Liver (tissue), 3 donors: ENCODE measurements at regions not wholly inside any gene's neighbourhood (a gene's known extent, or its start where the extent isn't known, plus 50 kb on each side); places are given as distances from the start of the nearest gene placed in this dataset.

Source experiments
- CTCF ChIP-seq: fragments of 150-350 bp; IDR thresholded peaks from 2 replicates; pipeline ENCODE4 v1.5.1; 2017; ENCODE audit warnings: improper control_type of control experiment, low read depth, low read length; ENCODE audit not compliant: missing input control
- EGR1 ChIP-seq, 2 donors: IDR thresholded peaks; 2 replicates each; pipeline ENCODE4 v1.6.1; 2016 to 2018; ENCODE audit warnings: antibody characterized with exemption in 2 of 2, low read depth in 2 of 2
- FOXA2 ChIP-seq: IDR thresholded peaks from 2 replicates; pipeline ENCODE4 v1.6.1; 2016; ENCODE audit warnings: antibody characterized with exemption
- GABPA ChIP-seq, 2 donors: IDR thresholded peaks in 1 of 2; conservative IDR thresholded peaks in 1 of 2; 2 replicates each; pipeline ENCODE4 v1.6.1; 2016; ENCODE audit warnings: antibody characterized with exemption in 2 of 2, mild to moderate bottlenecking in 1 of 2, moderate library complexity in 1 of 2
- JUND ChIP-seq, 2 donors: IDR thresholded peaks; 2 replicates each; pipeline ENCODE4 v1.6.1; 2016; ENCODE audit warnings: antibody characterized with exemption in 2 of 2
- MAX ChIP-seq: IDR thresholded peaks from 2 replicates; pipeline ENCODE4 v1.6.1; 2016; ENCODE audit warnings: antibody characterized with exemption
- RAD21 ChIP-seq, 2 donors: IDR thresholded peaks; 2 replicates each; pipeline ENCODE4 v1.6.1; 2016; ENCODE audit warnings: antibody characterized with exemption in 2 of 2, mild to moderate bottlenecking in 2 of 2
- REST ChIP-seq: IDR thresholded peaks from 2 replicates; pipeline ENCODE4 v1.6.1; 2016; ENCODE audit warnings: antibody characterized with exemption, mild to moderate bottlenecking
- SP1 ChIP-seq: IDR thresholded peaks from 2 replicates; pipeline ENCODE4 v1.6.1; 2018; ENCODE audit warnings: antibody characterized with exemption, mild to moderate bottlenecking
- TAF1 ChIP-seq: conservative IDR thresholded peaks from 2 replicates; pipeline ENCODE4 v1.6.1; 2016; ENCODE audit warnings: antibody characterized with exemption, mild to moderate bottlenecking
- YY1 ChIP-seq: IDR thresholded peaks from 2 replicates; pipeline ENCODE4 v1.6.1; 2016; ENCODE audit warnings: antibody characterized with exemption, mild to moderate bottlenecking
- donor health status: healthy.
- donor health status: healthy.

GRCh38 chr11:104772806-104773241 is 125.4 kb downstream of the CASP12 start:
- TF ChIP-seq CTCF (no peak), SP1 (no peak), REST (no peak), RAD21 (IDR thresholded peaks at IDR 0.05) (no peak), FOXA2 (no peak), YY1 (no peak), JUND (IDR thresholded peaks at IDR 0.05) (no peak), EGR1 (IDR thresholded peaks at IDR 0.05; ENCODE audit: low read depth in 2 of 2) (no peak), GABPA (IDR thresholded peaks at IDR 0.05 in 1 of 2, conservative IDR thresholded peaks at IDR 0.05 in 1 of 2) (no peak), MAX (no peak), TAF1 (no peak)
